PC-3 (cell line): ENCODE measurements at regions not wholly inside any gene's neighbourhood (a gene's known extent, or its start where the extent isn't known, plus 50 kb on each side); places are given as distances from the start of the nearest gene placed in this dataset.

ENCODE experiments used
- CTCF ChIP-seq: fragments of 300-600 bp; sonication (generic); conservative IDR thresholded peaks from 2 replicates; pipeline ENCODE4 v1.5.1; 2017; ENCODE audit warnings: antibody characterized with exemption, low read depth, mild to moderate bottlenecking, low read length
- EZH2 ChIP-seq: fragments of 300-600 bp; sonication (generic); IDR thresholded peaks from one replicate; pipeline ENCODE4 v1.6.1; 2017; ENCODE audit warnings: antibody characterized with exemption, mild to moderate bottlenecking, low read length; ENCODE audit not compliant: unreplicated experiment

GRCh38 chr12:129961091-129961490 is 57.3 kb upstream of the TMEM132D start:
- TF ChIP-seq CTCF (no peak), EZH2 (no peak)
